SW 1271 (cell line): ENCODE measurements at regions not wholly inside any gene's neighbourhood (a gene's known extent, or its start where the extent isn't known, plus 50 kb on each side); places are given as distances from the start of the nearest gene placed in this dataset.
A peak's percentile ranks its signal among the peaks of the same experiment; 100 is the strongest.
"Not testable (repeated sequence)": the region's sequence is repeated elsewhere in the genome, so short reads cannot be mapped to it uniquely, and the experiment has no call there.

ENCODE experiments used
- DNase-seq, 2 experiments: peaks; one replicate each; lab custom pipeline; 2025; lab: John Stamatoyannopoulos, UW

- no peak for DNase-seq
Measured at GRCh38 chr12:83468988-83469908, 782.5 kb downstream of the TMTC2 start.

- DNase-seq: no peak
Measured at GRCh38 chr12:83465632-83466031, 778.9 kb downstream of the TMTC2 start.

- no peak for DNase-seq
Measured at GRCh38 chr12:83462419-83462818, 775.7 kb downstream of the TMTC2 start.

- DNase-seq: no peak
Measured at GRCh38 chr12:83461336-83461935, 774.7 kb downstream of the TMTC2 start.

GRCh38 chr12:83451189-83451588, 764.5 kb downstream of the TMTC2 start:
- no peak for DNase-seq

- DNase-seq: no peak
Measured at GRCh38 chr12:83434600-83434999, 747.9 kb downstream of the TMTC2 start.

GRCh38 chr12:83432176-83432719, 745.5 kb downstream of the TMTC2 start:
- DNase-seq: no peak

- DNase-seq: not testable (repeated sequence)
Measured at GRCh38 chr12:83427586-83428136, 741.0 kb downstream of the TMTC2 start.

- DNase-seq: no peak
Measured at GRCh38 chr12:83414981-83415380, 728.3 kb downstream of the TMTC2 start.

- DNase-seq: no peak
Measured at GRCh38 chr12:83408851-83409250, 722.1 kb downstream of the TMTC2 start.

- DNase-seq: no peak
Measured at GRCh38 chr12:83408146-83408545, 721.4 kb downstream of the TMTC2 start.

- DNase-seq: no peak
Measured at GRCh38 chr12:83404521-83404920, 717.8 kb downstream of the TMTC2 start.

- DNase-seq: no peak
Measured at GRCh38 chr12:83390186-83390585, 703.5 kb downstream of the TMTC2 start.

- DNase-seq: peak in 1 of 2 experiments; percentile 7
Measured at GRCh38 chr12:83389237-83389996, 702.7 kb downstream of the TMTC2 start.

- no peak for DNase-seq
Measured at GRCh38 chr12:83388551-83388950, 701.8 kb downstream of the TMTC2 start.

- DNase-seq: no peak
Measured at GRCh38 chr12:83386527-83387264, 700.0 kb downstream of the TMTC2 start.

- DNase-seq: no peak
Measured at GRCh38 chr12:83378186-83378727, 691.6 kb downstream of the TMTC2 start.

GRCh38 chr12:83365317-83365716, 678.6 kb downstream of the TMTC2 start:
- DNase-seq: no peak

- DNase-seq: no peak
Measured at GRCh38 chr12:83361475-83361874, 674.8 kb downstream of the TMTC2 start.

GRCh38 chr12:83361071-83361470, 674.4 kb downstream of the TMTC2 start:
- no peak for DNase-seq
